ENCODE measurements at regions not wholly inside any gene's neighbourhood (a gene's known extent, or its start where the extent isn't known, plus 50 kb on each side); places are given as distances from the start of the nearest gene placed in this dataset.
A peak's percentile ranks its signal among the peaks of the same experiment; 100 is the strongest.

DNA sequence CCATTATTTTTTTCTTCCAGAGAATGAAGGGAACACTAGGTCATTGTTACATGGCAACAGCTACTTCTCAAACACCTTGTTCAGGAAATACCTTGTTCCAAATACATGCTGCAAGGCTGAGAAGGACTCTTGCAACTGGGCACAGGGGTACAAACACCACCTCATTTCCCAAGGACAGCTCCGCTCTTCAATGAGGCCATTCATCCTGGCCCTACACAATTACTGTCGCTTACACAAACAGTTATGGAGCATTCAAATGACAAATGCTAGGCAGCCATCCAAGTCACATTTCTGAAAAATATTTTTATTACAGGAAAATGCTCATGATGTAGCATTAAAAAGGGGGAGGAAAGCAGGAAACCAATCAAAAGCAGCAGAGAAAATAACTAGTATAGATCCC, 611.9 kb downstream of the DHX35 start:
- no peak for DNase-seq (ENCODE audit: low spot score)
- TF ChIP-seq, protein P1, sequence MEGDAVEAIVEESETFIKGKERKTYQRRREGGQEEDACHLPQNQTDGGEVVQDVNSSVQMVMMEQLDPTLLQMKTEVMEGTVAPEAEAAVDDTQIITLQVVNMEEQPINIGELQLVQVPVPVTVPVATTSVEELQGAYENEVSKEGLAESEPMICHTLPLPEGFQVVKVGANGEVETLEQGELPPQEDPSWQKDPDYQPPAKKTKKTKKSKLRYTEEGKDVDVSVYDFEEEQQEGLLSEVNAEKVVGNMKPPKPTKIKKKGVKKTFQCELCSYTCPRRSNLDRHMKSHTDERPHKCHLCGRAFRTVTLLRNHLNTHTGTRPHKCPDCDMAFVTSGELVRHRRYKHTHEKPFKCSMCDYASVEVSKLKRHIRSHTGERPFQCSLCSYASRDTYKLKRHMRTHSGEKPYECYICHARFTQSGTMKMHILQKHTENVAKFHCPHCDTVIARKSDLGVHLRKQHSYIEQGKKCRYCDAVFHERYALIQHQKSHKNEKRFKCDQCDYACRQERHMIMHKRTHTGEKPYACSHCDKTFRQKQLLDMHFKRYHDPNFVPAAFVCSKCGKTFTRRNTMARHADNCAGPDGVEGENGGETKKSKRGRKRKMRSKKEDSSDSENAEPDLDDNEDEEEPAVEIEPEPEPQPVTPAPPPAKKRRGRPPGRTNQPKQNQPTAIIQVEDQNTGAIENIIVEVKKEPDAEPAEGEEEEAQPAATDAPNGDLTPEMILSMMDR (IDR thresholded peaks at IDR 0.05; ENCODE audit: extremely low read depth, missing control alignments): no peak

DNA sequence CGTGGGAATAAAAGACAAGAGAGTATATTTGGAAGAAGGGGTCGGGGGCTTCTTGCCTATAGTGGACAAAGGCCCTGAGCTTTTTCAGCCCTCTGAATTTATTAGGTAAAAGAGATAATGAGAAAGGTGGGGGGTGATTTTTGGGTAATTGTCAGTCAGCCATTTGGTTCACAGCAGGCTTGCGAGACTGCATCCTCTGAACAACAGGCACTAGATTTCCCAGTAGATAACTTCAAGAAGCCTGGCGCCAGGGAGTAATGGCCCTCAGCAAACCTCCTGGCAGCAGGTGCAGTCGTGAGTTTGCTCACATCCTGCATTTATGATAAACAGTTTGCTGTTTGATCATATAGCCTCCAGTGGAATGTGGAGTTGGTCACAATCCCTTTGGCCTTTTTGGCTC, 609.0 kb downstream of the DHX35 start:
- DNase-seq (ENCODE audit: low spot score): no peak
- TF ChIP-seq, protein P1 (IDR thresholded peaks at IDR 0.05; ENCODE audit: extremely low read depth, missing control alignments): no peak

DNA sequence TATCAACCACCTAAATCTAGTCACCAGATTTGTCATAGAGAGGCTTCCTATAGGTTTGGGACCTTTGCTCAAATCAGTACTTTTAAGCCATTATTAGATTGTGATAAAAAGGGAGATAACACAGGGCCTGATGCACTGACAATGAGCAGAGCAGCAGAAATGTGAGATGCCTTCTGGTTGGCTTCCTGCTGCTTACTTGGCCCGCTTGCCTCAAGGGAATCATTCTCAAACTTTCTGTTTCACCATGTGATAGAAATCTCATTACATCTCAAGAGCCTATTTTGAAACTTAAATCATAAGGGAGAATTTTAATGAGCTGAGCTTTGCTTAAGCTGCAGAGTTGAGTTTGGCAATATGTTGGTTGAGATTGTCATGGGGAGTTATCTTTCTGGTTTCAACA, 606.0 kb downstream of the DHX35 start:
- DNase-seq (ENCODE audit: low spot score): peak; percentile 11
- TF ChIP-seq, protein P1 (IDR thresholded peaks at IDR 0.05; ENCODE audit: extremely low read depth, missing control alignments): no peak

DNA sequence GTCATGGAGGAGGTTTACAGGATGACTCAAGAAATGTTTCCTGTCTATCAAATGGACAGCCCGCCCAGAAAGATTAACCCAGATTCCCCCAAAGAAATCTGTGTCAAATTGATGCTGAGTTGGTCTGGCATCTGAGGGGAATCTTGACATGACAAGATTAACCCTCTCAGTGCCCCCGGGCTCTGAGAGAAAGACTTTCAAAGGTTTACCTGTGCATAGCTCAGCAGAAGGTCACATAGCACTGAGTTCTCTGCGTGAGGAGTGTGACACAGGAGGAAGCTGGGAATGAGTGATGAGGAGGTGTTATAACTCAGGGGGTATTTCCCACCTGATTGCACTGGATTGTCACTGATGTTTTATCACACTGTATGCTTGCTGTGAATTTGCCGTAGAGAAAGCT, 601.2 kb downstream of the DHX35 start:
- TF ChIP-seq, protein P1 (IDR thresholded peaks at IDR 0.05; ENCODE audit: extremely low read depth, missing control alignments): no peak
- DNase-seq (ENCODE audit: low spot score): peak; percentile 8

DNA sequence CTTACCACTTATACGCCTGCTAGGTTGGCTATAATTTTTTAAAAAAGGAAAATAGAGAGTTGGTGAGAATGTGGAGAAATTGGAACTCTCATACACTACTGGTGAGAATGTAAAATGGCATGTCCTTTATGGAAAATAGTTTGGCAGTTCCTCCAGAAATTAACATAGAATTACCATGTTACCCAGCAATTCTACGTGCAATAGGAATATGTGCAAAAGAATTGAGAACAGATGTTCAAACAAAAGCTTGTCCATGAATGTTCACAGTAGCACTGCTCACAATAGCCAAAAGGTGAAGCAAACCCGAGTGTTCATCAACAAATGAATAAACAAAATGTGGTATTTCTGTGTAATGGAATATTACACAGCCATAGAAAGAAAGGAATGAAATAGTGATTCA, 592.2 kb downstream of the DHX35 start:
- no peak for DNase-seq (ENCODE audit: low spot score)
- TF ChIP-seq, protein P1 (IDR thresholded peaks at IDR 0.05; ENCODE audit: extremely low read depth, missing control alignments): no peak

DNA sequence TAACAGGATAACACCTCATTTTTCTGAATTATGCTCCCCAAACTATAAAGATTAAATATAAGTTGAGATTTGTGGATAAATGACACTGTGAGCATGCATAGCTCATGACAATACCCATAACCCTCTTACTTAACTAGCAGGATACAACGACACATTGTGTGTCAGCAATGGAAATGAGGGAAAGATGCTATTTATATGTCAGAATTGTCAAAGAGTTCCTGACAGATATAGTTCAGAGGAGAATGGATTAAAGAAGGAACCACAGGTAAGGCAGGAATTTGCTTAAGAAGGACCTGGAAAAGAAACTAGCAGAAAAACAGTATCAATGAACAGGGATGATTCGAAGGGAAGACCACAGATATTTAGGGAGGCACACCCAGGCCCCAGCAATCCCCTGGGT, 591.0 kb downstream of the DHX35 start:
- TF ChIP-seq, protein P1 (IDR thresholded peaks at IDR 0.05; ENCODE audit: extremely low read depth, missing control alignments): no peak
- no peak for DNase-seq (ENCODE audit: low spot score)

DNA sequence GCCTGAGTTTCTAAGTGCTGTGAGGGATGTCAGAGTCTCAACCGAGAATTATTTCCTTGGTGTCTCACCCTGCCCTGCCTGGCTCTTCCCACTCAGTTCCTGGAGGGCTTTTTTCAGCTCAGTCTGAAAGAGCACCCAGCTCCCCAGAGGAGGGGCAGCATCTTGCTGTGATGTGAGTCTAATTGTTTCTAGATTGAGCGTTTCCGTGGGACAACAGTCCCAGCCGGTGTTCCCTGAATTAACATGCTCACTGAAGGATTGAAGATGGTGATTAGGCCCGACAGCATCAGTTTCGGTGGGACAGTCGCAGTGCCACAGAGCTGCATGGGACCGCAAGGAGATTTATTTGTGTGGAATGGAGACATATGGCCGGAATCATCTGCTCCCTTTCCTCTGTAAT, 587.6 kb downstream of the DHX35 start:
- DNase-seq (ENCODE audit: low spot score): no peak
- TF ChIP-seq, protein P1 (IDR thresholded peaks at IDR 0.05; ENCODE audit: extremely low read depth, missing control alignments): no peak
